NCI-H526 treated with DMSO at 0.1 percent for 48 hours (cell line): ENCODE measurements at regions not wholly inside any gene's neighbourhood (a gene's known extent, or its start where the extent isn't known, plus 50 kb on each side); places are given as distances from the start of the nearest gene placed in this dataset.
"Not testable (repeated sequence)": the region's sequence is repeated elsewhere in the genome, so short reads cannot be mapped to it uniquely, and the experiment has no call there.

Source experiments
- DNase-seq: peaks from one replicate; lab custom pipeline; 2025; lab: John Stamatoyannopoulos, UW

DNA sequence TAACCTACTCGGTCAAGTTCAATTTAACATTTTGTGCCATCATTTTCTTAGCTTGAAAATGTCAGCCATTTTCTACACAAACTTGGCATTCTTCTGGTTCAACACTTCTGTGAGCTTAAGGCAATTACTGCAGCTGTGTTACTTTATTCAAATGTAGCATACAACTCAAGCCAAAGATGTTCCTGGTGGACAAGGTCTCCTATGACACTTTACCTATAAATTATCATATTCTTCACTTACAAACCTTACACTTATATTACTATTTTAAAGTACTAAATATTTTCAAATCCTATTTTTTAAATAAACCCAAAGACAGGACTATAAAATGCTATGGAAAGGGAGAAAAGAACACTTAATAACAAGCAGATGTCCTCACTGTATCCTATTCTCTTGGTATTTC is 1045.3 kb downstream of the TSN start:
- DNase-seq = no peak

DNA sequence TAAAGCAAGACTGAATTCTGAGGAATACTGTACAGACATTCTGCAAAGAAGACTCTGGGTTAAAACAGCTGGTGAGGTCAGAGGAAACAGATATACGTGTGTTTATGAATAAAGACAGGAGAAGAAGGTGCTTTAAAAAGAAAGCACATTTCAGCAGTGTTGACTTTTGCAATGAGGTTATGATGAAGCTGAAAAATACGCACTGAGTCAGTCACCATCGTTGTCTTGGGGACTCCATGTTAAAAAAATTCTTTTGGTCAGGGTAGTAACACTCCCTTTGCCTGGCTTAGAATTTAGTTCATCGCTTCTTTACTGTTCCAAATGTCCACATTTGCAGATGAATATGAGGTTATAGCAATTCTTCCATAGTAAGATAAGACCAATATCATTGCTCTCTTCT is 1049.0 kb downstream of the TSN start:
- no peak for DNase-seq

DNA sequence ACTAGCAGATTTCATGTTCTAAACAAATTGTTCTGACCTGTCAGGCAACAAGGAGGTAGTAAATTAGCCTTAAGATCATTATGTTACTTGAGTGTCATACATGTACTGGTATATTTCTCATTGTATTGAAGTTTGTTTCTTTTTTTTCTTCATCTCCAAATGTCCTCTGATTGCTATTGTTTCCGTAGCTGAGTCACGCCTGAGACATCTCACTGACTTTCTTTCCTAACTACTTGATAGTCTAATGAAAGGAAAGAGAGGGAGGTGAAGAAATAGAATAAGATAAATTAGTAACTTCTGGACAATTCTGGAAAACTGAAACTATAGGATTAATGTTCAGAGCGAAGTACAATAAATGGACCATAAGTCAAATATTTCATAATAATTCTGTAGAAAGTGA is 1049.9 kb downstream of the TSN start:
- DNase-seq = no peak

GRCh38 chr2:122808286-122808969 is 1053.0 kb downstream of the TSN start:
- DNase-seq = no peak

GRCh38 chr2:122812214-122812613 is 1056.8 kb downstream of the TSN start:
- not testable (repeated sequence) for DNase-seq

DNA sequence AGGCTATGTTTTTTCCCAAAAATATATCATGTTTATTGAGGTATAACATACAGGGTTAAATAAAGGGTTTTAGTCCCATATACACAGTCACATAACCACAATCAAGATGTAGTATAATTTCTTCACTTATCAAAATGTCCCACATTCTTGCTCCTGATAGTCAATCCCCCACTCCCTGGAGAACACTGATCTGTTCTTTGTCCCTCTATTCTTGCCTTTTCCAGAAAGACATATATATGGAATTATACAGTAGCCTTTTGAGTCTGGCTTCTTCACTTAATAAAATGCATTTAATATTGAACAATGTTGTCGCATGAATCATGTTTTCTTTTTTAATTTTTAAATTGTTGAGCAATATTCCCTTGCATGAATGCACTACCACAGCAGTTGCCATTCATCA is 1059.7 kb downstream of the TSN start:
- no peak for DNase-seq

DNA sequence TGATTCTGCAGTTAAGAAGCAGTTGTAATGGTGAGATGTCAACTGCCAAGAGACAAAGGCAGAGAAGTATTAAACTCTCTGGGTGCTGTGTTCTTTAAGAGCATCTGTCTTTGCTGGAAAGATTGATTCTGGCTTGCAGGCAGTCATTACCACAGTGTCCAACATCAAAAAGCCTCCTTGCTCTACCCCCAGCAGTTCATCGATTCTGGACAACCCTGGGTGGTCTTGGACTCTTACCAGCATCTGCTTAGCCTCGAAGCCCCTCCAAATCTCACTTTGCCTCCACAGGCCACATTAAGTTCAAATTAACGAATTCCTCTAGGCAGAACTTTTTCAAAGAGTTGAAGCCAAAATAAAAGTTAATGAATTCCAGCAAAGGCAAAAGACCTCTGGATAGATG is 1061.4 kb downstream of the TSN start:
- DNase-seq = no peak

- DNase-seq = no peak
These were observed 1066.9 kb downstream of the TSN start for GRCh38 chr2:122822319-122822718.

DNA sequence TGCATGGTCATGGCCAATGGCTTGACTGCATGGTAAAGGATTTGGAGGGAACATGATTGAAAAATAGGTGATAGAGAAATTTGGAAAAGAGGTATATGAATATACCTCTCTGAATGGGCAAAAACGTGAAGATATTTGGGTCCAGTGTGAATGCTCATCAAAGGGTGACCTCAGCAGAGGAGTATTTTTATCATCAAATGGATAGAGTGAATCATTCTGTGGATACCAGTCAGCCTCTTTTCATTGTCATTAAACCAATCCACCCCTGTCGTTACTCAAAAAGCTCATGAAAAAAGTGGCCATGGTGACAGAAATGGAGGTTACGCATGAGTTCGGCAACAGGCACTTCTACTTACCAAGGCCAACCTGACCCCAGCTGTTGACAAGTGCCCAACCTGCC is 1074.7 kb downstream of the TSN start:
- no peak for DNase-seq

- DNase-seq = no peak
These were observed 1076.2 kb downstream of the TSN start for GRCh38 chr2:122831649-122832048.

DNA sequence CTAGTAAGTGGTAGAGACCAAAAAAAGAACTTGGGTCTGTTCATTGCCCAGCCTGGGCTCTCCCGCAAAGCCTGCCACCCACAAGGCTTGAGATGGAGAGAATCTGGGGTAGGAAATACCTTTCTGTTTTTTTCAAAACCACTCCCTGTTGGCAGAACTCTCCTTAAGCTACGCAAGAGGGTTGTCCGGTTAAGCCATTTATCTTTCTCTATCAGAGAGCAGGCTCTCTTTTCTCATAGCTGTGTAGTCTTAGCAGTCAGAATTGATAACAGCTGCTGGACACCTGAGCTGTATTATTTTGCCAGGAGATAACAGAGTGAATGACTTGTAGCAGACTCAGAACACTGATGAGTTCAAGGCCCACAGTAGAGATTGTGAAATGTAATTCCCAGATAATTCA is 1088.1 kb downstream of the TSN start:
- no peak for DNase-seq

GRCh38 chr2:122851161-122851560 is 1095.7 kb downstream of the TSN start:
- peak; percentile 84 for DNase-seq

GRCh38 chr2:122851972-122852531 is 1096.6 kb downstream of the TSN start:
- DNase-seq = no peak

GRCh38 chr2:122856696-122857095 is 1101.2 kb downstream of the TSN start:
- no peak for DNase-seq

DNA sequence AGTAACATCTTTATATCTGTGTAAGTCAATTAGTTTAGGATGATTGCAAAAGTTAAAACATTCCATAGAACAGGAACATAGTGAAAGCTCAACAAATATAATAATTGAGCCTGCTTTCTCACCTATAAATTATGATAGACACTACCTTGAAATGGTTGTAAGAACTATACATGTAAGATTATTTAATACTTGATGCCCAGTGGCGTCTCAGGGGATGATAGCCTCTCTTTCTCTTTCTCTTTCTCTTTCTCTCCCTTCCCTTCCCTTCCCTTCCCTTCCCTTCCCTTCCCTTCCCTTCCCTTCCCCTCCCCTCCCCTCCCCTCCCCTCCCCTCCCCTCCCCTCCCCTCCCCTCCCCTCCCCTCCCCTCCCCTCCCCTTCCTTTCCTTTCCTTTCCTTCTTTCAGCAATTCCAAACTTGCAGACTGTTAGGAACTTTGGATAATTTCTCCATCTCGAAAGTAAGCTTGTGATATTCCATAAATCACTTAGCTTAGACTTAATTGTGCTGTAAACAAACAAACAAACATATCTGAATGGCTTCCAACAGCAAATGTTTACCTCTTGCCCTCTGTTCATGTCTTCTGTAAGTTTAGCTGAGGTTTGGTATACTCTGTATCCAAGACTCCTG is 1102.7 kb downstream of the TSN start:
- no peak for DNase-seq

DNA sequence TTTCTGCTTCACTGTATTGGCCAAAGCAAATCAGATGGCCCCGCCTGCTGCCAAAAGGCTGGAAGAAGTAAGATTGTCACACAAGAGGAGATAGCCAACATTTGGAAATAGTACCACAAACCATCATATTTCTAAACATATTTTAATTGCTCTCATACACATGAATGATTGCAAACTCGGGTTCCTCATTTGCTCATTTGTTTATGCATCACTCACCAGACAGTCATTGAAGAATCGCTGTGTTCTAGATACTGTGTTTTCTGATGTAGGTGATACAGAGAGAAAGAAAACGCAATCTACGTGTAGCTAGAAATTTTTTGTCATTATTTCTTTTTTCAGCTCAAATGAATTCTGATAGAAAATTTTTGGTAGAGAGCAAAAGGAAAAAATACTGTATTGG is 1103.4 kb downstream of the TSN start:
- no peak for DNase-seq

- DNase-seq = no peak
These were observed 1103.8 kb downstream of the TSN start for GRCh38 chr2:122859260-122859659.

DNA sequence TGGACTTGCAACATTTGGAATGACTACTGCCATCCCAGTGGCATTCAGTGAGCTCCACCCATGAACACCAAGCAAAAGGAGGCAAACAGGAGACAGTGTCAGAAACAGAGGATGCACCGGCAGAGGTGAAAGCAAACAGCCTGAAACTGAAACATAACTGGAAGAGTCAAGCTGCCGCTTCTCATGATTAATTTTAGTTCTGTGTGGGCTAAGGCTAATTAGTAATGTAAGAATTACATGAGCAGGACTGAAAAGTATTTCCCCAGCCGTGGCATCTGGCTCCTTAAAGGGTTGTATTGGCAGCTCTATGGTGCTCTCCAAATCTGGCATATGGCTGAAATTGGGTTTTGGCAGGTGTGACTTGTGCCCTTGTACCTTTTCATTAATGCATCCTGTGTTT is 1108.1 kb downstream of the TSN start:
- no peak for DNase-seq

GRCh38 chr2:122864728-122865127 is 1109.3 kb downstream of the TSN start:
- no peak for DNase-seq

DNA sequence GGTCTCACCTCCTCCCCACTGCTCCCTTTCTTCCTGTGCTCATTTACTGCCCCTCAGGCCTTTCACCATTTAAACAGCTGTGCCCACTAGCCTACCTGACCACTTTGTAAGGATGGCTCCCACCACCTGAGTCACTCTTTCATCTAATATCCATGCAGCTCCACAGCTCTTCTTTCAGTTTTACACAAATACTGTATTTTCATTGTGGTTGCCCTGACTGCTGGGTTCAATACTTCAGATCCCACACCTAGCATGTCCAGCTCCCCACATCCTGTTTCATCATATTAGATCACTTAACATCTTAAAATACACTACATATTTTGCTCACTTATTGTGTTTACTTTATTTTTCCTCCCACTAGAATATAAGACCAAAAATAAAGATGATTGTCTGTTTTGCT is 1110.6 kb downstream of the TSN start:
- DNase-seq = no peak

DNA sequence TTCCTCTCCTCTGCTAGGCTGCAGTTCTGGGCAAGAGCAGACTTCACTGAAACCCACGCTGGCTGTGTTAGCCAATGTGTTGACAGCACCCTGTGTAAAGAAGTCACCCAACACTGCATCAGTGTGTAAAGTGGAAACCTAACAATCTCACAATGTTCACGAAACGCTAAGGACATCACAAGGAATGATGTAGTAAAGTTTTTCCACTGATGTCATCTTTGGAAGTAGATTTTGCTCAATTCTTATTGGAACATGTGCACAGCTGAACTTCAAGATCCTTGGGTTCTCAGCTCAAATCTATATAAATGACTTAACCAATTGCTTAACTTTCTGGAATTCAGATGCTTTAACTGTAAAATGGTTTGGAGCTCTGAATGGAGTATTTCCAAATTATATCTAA is 1112.5 kb downstream of the TSN start:
- DNase-seq = no peak

DNA sequence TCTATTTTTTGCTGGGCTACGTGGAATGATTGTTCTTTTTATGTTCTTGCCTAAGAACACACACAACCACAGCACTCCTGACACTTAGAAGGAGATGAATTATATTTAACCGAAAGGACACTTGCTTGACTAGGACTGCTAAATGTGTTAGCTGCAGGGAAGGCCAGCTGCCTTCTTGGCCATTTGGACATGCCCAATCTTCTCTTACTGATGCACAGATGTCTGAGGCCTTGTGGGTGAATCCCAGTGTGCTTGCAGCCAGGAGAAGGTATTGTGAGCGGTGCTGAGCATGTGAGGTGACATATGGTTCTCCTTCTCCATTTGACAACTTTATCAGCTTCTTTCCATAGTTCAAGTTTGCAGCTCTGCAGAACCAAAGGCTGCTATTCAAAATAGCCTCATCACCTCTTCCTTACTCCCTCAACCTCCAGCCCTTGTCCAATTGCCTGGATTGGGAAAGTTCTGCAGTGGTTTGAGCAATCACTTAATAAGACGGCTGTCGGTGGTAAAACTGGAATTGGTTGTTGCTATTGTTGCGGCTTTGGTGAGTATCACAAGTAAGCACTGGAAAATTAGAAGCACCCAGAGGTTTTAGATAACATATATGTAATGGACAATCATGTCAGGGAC is 1113.3 kb downstream of the TSN start:
- no peak for DNase-seq

DNA sequence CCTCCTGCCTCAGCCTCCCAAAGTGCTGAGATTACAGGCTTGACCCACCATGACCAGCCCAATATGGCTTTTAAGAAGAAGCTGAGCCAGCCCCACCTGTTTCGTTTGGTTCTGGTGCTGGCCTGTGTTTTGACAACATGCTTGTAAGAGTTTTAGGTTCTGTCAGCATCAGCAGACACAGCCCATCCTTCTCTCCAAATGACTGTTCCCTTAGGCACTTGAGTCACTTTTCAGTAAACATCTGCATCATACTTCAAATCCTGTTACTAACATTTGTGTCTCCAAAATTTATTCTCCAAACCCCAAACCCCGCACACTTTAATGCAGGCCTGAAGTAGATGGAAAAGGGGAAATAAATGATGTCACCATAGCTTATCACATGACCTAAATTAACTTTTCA is 1118.5 kb downstream of the TSN start:
- no peak for DNase-seq
